Dermis blood vessel endothelial cell (primary cell): ENCODE measurements at regions not wholly inside any gene's neighbourhood (a gene's known extent, or its start where the extent isn't known, plus 50 kb on each side); places are given as distances from the start of the nearest gene placed in this dataset.
A peak's percentile ranks its signal among the peaks of the same experiment; 100 is the strongest.
"Not testable (repeated sequence)": the region's sequence is repeated elsewhere in the genome, so short reads cannot be mapped to it uniquely, and the experiment has no call there.

ENCODE experiments used
- DNase-seq: peaks from one replicate; pipeline ENCODE4 v3.0.0; 2010

DNA sequence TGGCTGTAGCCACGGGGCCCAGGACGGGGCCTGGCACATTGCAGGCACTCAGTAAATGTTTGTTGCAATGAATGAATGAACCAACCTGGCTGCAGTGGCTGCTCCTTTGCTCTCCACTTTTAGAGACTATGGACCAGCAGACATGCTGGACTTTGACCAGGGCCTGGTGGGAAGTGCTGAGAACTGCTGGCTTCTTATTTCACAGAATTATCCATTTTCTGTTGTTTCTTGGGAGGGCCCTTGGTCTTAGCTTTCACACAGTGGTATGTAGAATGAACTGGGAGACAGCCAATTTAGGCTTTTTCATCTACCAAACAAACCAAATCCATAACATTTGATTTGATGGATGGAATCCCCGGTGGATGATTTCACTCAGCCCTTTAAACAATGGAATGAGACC is 78.0 kb upstream of the LHFPL2 start:
- no peak for DNase-seq

- DNase-seq = no peak
These were observed 77.4 kb upstream of the LHFPL2 start for GRCh38 chr5:78726003-78726402.

GRCh38 chr5:78724061-78724460 is 75.5 kb upstream of the LHFPL2 start:
- DNase-seq = no peak

GRCh38 chr5:78720997-78721396 is 72.4 kb upstream of the LHFPL2 start:
- peak; percentile 8 for DNase-seq

DNA sequence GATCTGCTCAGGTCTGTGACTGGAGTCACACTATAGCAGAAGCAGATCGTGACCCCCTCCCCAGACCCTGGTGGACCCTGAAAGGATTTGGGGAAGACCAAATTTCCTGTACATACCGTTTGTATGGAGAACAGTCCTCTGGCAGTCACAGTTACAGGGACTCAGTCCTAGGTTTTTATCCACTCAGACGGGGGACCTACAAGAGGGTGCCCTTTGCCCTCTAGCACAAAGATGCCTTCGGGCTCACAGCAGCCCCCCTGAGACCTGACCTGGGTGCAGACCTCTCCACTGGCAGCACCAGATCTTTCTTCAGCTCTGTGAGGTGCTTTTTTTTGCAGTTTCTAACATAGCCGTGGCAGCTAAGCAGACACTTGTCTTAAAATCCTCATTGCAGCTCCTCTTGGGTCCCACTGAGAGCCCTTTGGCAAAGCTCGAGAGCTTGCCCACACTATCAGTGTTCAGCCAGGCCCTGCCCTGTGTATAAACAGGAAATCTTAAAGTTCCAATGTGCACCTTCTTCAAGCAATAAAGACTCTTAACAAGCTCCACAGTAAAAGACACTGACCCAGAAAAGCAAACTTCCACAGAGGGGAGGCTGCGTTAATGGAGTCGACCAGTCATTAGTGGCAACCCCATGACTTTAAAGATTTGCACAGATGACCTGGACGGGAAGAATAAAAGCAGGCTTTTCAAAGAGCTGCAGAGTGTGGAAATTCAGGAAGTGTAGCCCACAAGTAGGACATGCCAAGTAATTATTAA is 71.8 kb upstream of the LHFPL2 start:
- DNase-seq = peak; percentile 18

DNA sequence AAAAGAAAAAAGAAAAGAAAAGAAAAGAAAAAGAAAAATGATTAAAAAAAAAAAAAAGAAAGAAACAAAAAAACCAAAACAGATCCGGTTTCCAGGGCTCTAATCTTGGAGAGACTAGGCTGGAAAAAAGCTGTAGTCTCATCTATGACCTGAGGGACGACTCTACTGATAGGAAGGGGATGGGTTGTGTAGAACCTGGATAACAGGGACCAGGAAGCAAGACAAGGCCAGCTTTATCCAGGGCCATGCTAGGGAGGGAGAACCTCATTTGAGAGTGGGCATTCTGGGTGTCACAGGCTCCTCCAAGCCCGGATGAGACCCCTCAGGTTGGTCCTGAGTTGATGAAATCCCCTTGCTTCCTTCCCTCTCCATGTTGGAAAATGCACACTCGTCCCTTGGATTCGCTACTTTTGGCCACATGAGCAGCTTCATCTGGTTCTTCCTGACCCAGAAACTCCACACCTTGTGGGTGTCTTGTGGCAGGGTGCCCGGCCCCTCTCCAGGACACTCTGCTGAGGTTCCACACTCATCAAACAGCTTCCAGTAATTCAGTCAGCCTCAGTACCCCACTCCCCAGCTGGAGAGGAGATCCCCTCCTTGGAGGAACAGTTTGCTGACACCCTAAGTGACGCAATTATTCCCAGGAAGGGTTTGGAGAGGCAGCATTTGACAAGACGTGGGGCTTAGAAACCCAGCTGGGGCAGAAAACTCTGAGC is 71.1 kb upstream of the LHFPL2 start:
- DNase-seq = no peak

GRCh38 chr5:78718824-78719223 is 70.3 kb upstream of the LHFPL2 start:
- no peak for DNase-seq

GRCh38 chr5:78717674-78718584 is 69.4 kb upstream of the LHFPL2 start:
- DNase-seq = no peak

- DNase-seq = no peak
These were observed 67.6 kb upstream of the LHFPL2 start for GRCh38 chr5:78716206-78716605.

DNA sequence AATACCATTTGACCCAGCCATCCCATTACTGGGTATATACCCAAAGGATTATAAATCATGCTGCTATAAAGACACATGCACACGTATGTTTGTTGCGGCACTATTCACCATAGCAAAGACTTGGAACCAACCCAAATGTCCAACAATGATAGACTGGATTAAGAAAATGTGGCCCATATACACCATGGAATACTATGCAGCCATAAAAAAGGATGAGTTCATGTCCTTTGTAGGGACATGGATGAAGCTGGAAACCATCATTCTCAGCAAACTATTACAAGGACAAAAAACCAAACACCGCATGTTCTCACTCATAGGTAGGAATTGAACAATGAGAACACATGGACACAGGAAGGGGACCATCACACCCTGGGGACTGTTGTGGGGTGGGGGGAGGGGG is 66.8 kb upstream of the LHFPL2 start:
- DNase-seq = not testable (repeated sequence)

GRCh38 chr5:78711670-78712069 is 63.1 kb upstream of the LHFPL2 start:
- DNase-seq = not testable (repeated sequence)

DNA sequence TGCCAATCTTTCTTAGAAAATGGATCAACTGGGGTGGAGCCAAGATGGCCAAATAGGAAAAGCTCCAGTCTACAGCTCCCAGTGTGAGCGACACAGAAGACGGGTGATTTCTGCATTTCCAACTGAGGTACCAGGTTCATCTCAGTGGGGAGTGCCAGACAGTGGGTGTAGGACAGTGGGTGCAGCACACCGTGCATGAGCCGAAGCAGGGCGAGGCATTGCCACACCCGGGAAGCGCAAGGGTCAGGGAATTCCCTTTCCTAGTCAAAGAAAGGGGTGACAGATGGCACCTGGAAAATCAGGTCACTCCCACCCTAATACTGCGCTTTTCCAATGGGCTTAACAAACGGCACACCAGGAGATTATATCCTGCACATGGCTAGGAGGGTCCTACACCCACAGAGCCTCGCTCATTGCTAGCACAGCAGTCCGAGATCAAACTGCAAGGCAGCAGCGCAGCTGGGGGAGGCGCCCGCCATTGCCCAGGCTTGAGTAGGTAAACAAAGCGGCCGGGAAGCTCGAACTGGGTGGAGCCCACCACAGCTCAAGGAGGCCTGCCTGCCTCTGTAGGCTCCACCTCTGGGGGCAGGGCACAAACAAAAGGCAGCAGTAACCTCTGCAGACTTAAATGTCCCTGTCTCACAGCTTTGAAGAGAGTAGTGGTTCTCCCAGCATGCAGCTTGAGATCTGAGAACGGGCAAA is 61.3 kb upstream of the LHFPL2 start:
- not testable (repeated sequence) for DNase-seq

GRCh38 chr5:78706825-78707224 is 58.3 kb upstream of the LHFPL2 start:
- DNase-seq = peak; percentile 15

DNA sequence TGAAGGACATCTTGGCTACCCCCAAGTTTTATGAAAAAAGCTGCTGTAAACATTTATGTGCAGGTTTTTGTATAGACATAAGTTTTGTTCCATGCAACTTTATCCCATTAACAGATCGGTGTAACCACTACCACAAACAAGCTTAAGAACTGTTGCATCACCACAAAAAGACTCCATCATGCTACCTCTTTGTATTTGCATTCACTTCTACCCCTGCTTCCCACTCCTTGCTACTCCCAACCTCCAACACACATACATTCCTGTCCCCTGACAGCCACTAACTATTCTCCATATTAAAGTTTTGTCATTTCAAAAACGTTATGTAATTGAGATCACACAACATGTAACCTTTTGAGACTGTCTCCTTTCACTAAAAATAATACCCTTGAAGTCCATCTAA is 57.8 kb upstream of the LHFPL2 start:
- no peak for DNase-seq

DNA sequence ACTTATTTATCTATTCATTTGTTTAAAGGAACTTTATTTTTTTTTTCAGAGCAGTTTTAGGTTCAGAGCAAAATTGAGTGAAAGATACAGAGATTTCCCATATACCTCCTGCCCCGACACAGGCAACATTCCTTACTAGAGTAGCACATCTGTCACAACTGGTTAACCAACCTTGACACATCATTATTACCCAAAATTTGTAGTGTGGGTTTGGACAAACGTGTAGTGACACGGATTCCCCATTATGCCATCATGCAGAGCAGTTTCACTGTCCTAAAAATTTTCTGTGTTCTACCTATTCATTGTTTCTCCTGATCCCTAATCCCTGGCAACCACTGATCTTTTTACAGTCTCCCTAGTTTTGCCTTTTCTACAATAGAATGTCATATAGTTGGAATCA is 57.3 kb upstream of the LHFPL2 start:
- no peak for DNase-seq

- DNase-seq = no peak
These were observed 53.3 kb upstream of the LHFPL2 start for GRCh38 chr5:78701795-78702410.

- peak; percentile 57 for DNase-seq
These were observed 51.1 kb upstream of the LHFPL2 start for GRCh38 chr5:78699552-78700153.

DNA sequence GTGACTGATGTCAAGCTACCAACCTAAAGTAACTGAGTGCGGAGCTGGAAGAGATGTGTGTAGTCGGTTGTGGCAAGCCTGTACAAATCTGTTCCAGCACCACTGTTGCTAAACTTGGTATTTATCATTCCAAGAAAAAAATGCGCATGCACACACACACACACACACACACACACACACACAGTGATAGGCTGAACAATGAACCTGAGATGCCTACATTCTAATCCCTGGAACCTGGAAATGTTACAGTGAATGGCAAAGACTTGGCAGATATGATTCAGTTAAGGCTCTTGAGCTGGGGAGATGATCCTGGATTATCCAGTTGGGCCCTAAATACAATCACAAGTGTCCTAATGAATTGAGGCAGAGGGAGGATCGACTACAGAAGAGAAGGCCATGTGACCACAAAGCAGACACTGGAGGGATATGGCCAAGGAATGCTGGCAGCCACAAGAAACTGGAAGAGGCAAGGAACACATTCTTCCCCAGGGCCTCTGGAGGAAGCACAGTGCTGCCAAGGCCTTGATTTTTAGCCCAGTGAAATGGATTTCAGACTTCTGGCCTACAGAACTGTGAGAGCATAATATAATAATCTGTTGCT is 49.7 kb upstream of the LHFPL2 start:
- DNase-seq = peak; percentile 17
